Stimulated activated naive CD8-positive, alpha-beta T cell treated with anti-CD3 and anti-CD28 coated beads, Interleukin-15, Interleukin-2, amounts not matched to agents 100 U/mL and 50 U/mL, for 24 hours (primary cell): ENCODE measurements at regions not wholly inside any gene's neighbourhood (a gene's known extent, or its start where the extent isn't known, plus 50 kb on each side); places are given as distances from the start of the nearest gene placed in this dataset.
"Not testable (repeated sequence)": the region's sequence is repeated elsewhere in the genome, so short reads cannot be mapped to it uniquely, and the experiment has no call there.

ENCODE experiments used
- ATAC-seq: fragments of 150-1000 bp; cut with Tn5 transposase; one replicate; pipeline ENCODE4 v1.10.0; 2021
- DNase-seq: peaks from one replicate; pipeline ENCODE4 v3.0.0; 2021

- no peak for ATAC-seq
Observed at GRCh38 chr21:28418726-28419514, 573.8 kb downstream of the LTN1 start.

GRCh38 chr21:28410256-28410655 lies 582.4 kb downstream of the LTN1 start:
- ATAC-seq = no peak
- no peak for DNase-seq

More at GRCh38 chr21:28418726-28419514, 573.8 kb downstream of the LTN1 start:
- DNase-seq = no peak

- ATAC-seq (no peak), DNase-seq (no peak)
Observed at GRCh38 chr21:28402616-28402989, 590.1 kb downstream of the LTN1 start.

- no peak for ATAC-seq
Observed at GRCh38 chr21:28397040-28397439, 595.6 kb downstream of the LTN1 start.

GRCh38 chr21:28396421-28396820 lies 596.3 kb downstream of the LTN1 start:
- ATAC-seq (no peak), DNase-seq (no peak)

More at GRCh38 chr21:28397040-28397439, 595.6 kb downstream of the LTN1 start:
- no peak for DNase-seq

- ATAC-seq = no peak
- DNase-seq = no peak
Observed at GRCh38 chr21:28393279-28393678, 599.4 kb downstream of the LTN1 start.

GRCh38 chr21:28391938-28392849 lies 600.5 kb downstream of the LTN1 start:
- DNase-seq = no peak
- ATAC-seq = no peak

- ATAC-seq (no peak), DNase-seq (no peak)
Observed at GRCh38 chr21:28387220-28387619, 605.5 kb downstream of the LTN1 start.

- ATAC-seq (no peak), DNase-seq (no peak)
Observed at GRCh38 chr21:28385845-28386244, 606.8 kb downstream of the LTN1 start.

GRCh38 chr21:28381000-28381745 lies 611.5 kb downstream of the LTN1 start:
- not testable (repeated sequence) for ATAC-seq, DNase-seq

GRCh38 chr21:28380241-28380640 lies 612.4 kb downstream of the LTN1 start:
- ATAC-seq (no peak), DNase-seq (no peak)

GRCh38 chr21:28378026-28378425 lies 614.7 kb downstream of the LTN1 start:
- no peak for DNase-seq
- no peak for ATAC-seq

GRCh38 chr21:28375708-28376385 lies 616.8 kb downstream of the LTN1 start:
- DNase-seq = no peak
- no peak for ATAC-seq

GRCh38 chr21:28374881-28375280 lies 617.8 kb downstream of the LTN1 start:
- ATAC-seq = no peak
- DNase-seq = no peak

- ATAC-seq (no peak), DNase-seq (no peak)
Observed at GRCh38 chr21:28371713-28372112, 621.0 kb downstream of the LTN1 start.

- no peak for DNase-seq
- ATAC-seq = no peak
Observed at GRCh38 chr21:28359300-28359699, 633.4 kb downstream of the LTN1 start.

GRCh38 chr21:28358702-28359101 lies 634.0 kb downstream of the LTN1 start:
- ATAC-seq = no peak
- DNase-seq = no peak

GRCh38 chr21:28358170-28358569 lies 634.5 kb downstream of the LTN1 start:
- DNase-seq (no peak), ATAC-seq (no peak)

GRCh38 chr21:28357743-28358142 lies 634.9 kb downstream of the LTN1 start:
- no peak for ATAC-seq

GRCh38 chr21:28356422-28356821 lies 636.3 kb downstream of the LTN1 start:
- DNase-seq (no peak), ATAC-seq (no peak)

More at GRCh38 chr21:28357743-28358142, 634.9 kb downstream of the LTN1 start:
- no peak for DNase-seq

- ATAC-seq = no peak
- no peak for DNase-seq
Observed at GRCh38 chr21:28345934-28346333, 646.7 kb downstream of the LTN1 start.

GRCh38 chr21:28344985-28345384 lies 647.7 kb downstream of the LTN1 start:
- no peak for ATAC-seq

More at GRCh38 chr21:28344985-28345384, 647.7 kb downstream of the LTN1 start:
- DNase-seq = no peak
